A673 (cell line): ENCODE measurements at regions not wholly inside any gene's neighbourhood (a gene's known extent, or its start where the extent isn't known, plus 50 kb on each side); places are given as distances from the start of the nearest gene placed in this dataset.

Experiments used
- EZH2 ChIP-seq: fragments of 200-600 bp; sonication (generic); IDR thresholded peaks from 2 replicates; pipeline ENCODE4 v1.6.1; 2017; ENCODE audit warnings: borderline replicate concordance, low read depth, mild to moderate bottlenecking, mixed read lengths, antibody characterized with exemption, low read length; ENCODE audit not compliant: poor library complexity, severe bottlenecking
- TF ChIP-seq, protein P1 (sequence below): fragments of 300-800, 200-600 bp; sonication (generic); conservative IDR thresholded peaks from 2 replicates; pipeline ENCODE4 v1.5.1; 2017; ENCODE audit warnings: low read depth, mild to moderate bottlenecking, antibody characterized with exemption, low read length, moderate library complexity, mixed read lengths

DNA sequence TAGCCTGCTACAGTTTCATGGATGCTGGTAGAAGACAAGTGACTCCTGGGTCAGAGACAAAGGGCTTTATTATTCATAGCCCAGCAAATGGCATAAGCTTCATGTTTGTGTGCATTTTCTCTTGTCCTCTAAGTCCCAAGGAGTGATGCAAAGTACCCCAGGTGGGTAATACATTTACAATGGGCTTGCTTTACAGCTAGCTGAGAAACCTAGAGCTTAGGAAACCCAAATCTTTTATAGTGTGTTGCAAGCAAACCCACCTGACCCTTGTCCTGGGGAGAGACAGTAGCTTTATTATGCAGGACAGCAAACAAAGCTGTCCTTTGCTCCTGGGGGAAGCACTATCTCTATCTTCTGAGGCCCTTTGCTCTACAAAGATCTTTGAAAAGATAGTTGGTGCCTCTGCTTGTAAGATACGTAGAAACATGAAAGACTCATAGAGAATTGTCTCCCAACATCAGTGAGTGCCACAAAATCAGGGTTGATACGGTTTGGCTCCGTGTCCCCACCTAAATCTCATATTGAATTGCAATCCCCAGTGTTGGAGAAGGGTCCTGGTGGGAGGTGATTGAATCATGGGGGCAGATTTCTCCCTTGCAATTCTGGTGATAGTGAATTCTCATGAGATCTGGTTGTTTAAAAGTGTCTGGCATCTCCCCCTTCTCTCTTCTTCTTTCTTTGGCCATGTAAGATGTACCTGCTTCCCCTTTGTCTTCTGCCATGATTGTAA is 315.8 kb upstream of the USP24 start:
- TF ChIP-seq, protein P1, sequence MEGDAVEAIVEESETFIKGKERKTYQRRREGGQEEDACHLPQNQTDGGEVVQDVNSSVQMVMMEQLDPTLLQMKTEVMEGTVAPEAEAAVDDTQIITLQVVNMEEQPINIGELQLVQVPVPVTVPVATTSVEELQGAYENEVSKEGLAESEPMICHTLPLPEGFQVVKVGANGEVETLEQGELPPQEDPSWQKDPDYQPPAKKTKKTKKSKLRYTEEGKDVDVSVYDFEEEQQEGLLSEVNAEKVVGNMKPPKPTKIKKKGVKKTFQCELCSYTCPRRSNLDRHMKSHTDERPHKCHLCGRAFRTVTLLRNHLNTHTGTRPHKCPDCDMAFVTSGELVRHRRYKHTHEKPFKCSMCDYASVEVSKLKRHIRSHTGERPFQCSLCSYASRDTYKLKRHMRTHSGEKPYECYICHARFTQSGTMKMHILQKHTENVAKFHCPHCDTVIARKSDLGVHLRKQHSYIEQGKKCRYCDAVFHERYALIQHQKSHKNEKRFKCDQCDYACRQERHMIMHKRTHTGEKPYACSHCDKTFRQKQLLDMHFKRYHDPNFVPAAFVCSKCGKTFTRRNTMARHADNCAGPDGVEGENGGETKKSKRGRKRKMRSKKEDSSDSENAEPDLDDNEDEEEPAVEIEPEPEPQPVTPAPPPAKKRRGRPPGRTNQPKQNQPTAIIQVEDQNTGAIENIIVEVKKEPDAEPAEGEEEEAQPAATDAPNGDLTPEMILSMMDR = no peak
- TF ChIP-seq EZH2 = no peak
